ENCODE measurements at regions not wholly inside any gene's neighbourhood (a gene's known extent, or its start where the extent isn't known, plus 50 kb on each side); places are given as distances from the start of the nearest gene placed in this dataset.
"Not testable (repeated sequence)": the region's sequence is repeated elsewhere in the genome, so short reads cannot be mapped to it uniquely, and the experiment has no call there.

DNA sequence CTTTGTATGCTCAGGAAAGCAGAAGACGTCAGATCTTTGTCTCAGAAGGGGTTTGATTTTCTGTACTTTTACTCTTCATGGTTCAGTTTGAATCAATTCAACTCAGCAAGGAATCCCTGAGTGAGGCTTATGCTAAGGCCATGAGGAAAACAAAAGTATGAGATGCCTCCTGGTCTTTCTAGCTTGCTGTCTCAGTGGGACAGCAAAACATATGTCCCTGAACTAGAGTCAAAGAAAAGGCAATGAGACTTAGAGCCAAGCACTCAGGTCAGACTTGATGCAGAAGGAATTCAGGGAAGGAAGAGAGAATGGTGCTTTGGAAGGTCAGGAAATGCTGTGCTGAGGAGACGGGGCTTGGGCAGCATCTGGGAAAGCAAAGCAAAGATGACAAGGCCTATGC lies 236.2 kb upstream of the SFRP2 start:
- no peak overlapping the region for H2AFZ ChIP-seq (ENCODE audit: low read length)
- no peak overlapping the region for H3K4me2 ChIP-seq (ENCODE audit: low read length)
- POLR2A ChIA-PET (ENCODE audit: unreplicated experiment), result no interaction called here
- no peaks in the 10 kb centered on the region for H3K36me3 ChIP-seq (ENCODE audit: low read depth, low read length)
- H3K4me1 ChIP-seq (ENCODE audit: insufficient read depth, low read length), result no peaks in the 10 kb centered on the region
- no peaks in the 10 kb centered on the region for H3K9me2 ChIP-seq (replicated peaks; ENCODE audit: low read length)
- no TSS peak for BruUV-seq (replicated peaks)
- intact Hi-C loops (cut with micrococcal nuclease), result no loop called here
- CTCF ChIA-PET, result no interaction called here
- DNase-seq (no peak), ATAC-seq (no peak)
- H3K9ac ChIP-seq (ENCODE audit: low read length), result no peak overlapping the region
- TF ChIP-seq EZH2 (IDR thresholded peaks at IDR 0.05; ENCODE audit: low read length, unreplicated experiment) (no peak), EZH2phosphoT487 (IDR thresholded peaks at IDR 0.05; ENCODE audit: borderline replicate concordance, low read length) (no peak)
- TF ChIP-seq, protein P1, sequence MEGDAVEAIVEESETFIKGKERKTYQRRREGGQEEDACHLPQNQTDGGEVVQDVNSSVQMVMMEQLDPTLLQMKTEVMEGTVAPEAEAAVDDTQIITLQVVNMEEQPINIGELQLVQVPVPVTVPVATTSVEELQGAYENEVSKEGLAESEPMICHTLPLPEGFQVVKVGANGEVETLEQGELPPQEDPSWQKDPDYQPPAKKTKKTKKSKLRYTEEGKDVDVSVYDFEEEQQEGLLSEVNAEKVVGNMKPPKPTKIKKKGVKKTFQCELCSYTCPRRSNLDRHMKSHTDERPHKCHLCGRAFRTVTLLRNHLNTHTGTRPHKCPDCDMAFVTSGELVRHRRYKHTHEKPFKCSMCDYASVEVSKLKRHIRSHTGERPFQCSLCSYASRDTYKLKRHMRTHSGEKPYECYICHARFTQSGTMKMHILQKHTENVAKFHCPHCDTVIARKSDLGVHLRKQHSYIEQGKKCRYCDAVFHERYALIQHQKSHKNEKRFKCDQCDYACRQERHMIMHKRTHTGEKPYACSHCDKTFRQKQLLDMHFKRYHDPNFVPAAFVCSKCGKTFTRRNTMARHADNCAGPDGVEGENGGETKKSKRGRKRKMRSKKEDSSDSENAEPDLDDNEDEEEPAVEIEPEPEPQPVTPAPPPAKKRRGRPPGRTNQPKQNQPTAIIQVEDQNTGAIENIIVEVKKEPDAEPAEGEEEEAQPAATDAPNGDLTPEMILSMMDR (conservative IDR thresholded peaks at IDR 0.05; ENCODE audit: low read depth, low read length), result no peak
- H3K9me3 ChIP-seq (ENCODE audit: low read length), result no peaks in the 10 kb centered on the region
- H3K79me2 ChIP-seq (ENCODE audit: low read length), result no peaks in the 10 kb centered on the region
- no peak overlapping the region for H3K27ac ChIP-seq (ENCODE audit: low read length)
- H4K20me1 ChIP-seq (ENCODE audit: low read length), result no peaks in the 10 kb centered on the region
- no peak overlapping the region for H3K4me3 ChIP-seq (ENCODE audit: low read length)
- H3F3A ChIP-seq (ENCODE audit: low read length, unreplicated experiment), result no peaks in the 10 kb centered on the region
- peaks cover 48% of the 10 kb centered on the region for H3K27me3 ChIP-seq (ENCODE audit: low read length)

DNA sequence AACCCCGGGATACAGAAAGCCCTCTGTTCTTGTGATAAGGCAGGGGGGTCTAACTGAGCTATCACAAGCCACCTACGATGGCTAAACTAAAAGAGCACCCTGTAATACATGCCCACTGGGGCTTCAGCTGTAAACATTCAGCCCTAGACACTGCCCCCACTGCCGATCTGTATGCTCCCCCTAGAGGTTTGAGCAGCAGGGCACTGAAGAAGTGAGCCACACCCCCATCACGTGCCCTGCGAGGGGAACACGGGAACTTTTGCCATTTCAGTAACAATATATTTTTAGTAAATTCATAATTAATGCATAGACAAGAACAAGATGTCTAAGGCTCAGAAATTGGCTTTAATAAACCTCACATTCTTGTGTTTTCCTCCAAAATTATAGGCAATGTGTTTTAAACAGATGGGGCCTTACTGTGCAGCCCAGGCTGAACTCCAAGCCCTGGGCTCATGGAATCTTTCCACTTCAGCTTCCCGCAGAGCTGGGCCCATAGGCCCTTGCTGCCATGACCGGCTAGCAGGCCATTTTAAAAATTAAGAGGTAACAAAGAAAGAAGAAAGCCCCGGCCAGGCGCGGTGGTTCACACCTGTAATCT lies 235.3 kb upstream of the SFRP2 start:
- Histone ChIP-seq H3K4me1 (ENCODE audit: insufficient read depth, low read length) (no peaks in the 10 kb centered on the region), H3K79me2 (ENCODE audit: low read length) (no peaks in the 10 kb centered on the region), H4K20me1 (ENCODE audit: low read length) (no peaks in the 10 kb centered on the region), H3K9me2 (replicated peaks; ENCODE audit: low read length) (no peaks in the 10 kb centered on the region), H3K9me3 (ENCODE audit: low read length) (no peaks in the 10 kb centered on the region), H3K36me3 (ENCODE audit: low read depth, low read length) (no peaks in the 10 kb centered on the region), H3K27me3 (ENCODE audit: low read length) (peaks cover 54% of the 10 kb centered on the region), H3K9ac (ENCODE audit: low read length) (no peak overlapping the region), H3K4me2 (ENCODE audit: low read length) (no peak overlapping the region), H3K4me3 (ENCODE audit: low read length) (no peak overlapping the region), H3F3A (ENCODE audit: low read length, unreplicated experiment) (no peaks in the 10 kb centered on the region), H3K27ac (ENCODE audit: low read length) (no peak overlapping the region), H2AFZ (ENCODE audit: low read length) (no peak overlapping the region)
- BruUV-seq (replicated peaks), result no TSS peak
- CTCF ChIA-PET, result interaction anchor here (0.6 kb wide), 1 partner anchor 238 kb away, joined by 5 read pairs; no protein-coding TSS in a partner anchor
- TF ChIP-seq, protein P1 (conservative IDR thresholded peaks at IDR 0.05; ENCODE audit: low read depth, low read length), result peak; percentile 34; the same call in 1 of the 2 replicates
- TF ChIP-seq EZH2 (IDR thresholded peaks at IDR 0.05; ENCODE audit: low read length, unreplicated experiment), result no peak
- intact Hi-C loops (cut with micrococcal nuclease), result no loop called here
- ATAC-seq, result no peak; the same call in 1 of the 2 replicates
- DNase-seq, result no peak
- POLR2A ChIA-PET (ENCODE audit: unreplicated experiment), result no interaction called here

DNA sequence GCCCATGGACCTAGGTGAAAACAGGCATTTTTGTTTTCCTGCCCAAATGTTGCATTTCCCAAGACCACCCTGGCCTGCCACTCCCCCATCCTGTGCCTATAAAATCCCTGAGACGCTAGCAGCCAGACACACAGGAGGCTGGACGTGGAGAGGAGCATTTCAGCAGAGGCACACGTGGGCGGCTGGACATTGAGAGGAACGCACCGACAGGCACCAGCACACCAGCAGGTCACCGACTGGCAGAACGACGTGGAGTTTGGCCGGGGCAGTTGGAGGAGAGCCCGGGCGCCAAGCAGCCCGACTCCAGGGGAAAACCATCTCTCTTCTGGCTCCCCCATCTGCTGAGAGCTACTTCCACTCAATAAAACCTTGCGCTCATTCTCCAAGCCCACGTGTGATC lies 234.8 kb upstream of the SFRP2 start:
- H3K4me2 ChIP-seq (ENCODE audit: low read length); H3K9ac ChIP-seq (ENCODE audit: low read length); H3K9me3 ChIP-seq (ENCODE audit: low read length); intact Hi-C loops (cut with micrococcal nuclease); H3K4me1 ChIP-seq (ENCODE audit: insufficient read depth, low read length); ATAC-seq; H3K9me2 ChIP-seq (replicated peaks; ENCODE audit: low read length); H2AFZ ChIP-seq (ENCODE audit: low read length); BruUV-seq (replicated peaks); H3K36me3 ChIP-seq (ENCODE audit: low read depth, low read length); H3K79me2 ChIP-seq (ENCODE audit: low read length); H4K20me1 ChIP-seq (ENCODE audit: low read length); H3K27ac ChIP-seq (ENCODE audit: low read length); H3F3A ChIP-seq (ENCODE audit: low read length, unreplicated experiment); H3K4me3 ChIP-seq (ENCODE audit: low read length); POLR2A ChIA-PET (ENCODE audit: unreplicated experiment); DNase-seq: not testable (repeated sequence)
- CTCF ChIA-PET, result interaction anchor here (0.6 kb wide), 1 partner anchor 238 kb away, joined by 5 read pairs; no protein-coding TSS in a partner anchor
- peaks cover 59% of the 10 kb centered on the region for H3K27me3 ChIP-seq (ENCODE audit: low read length)
